Upper lobe of left lung (tissue), 4 donors: ENCODE measurements at regions not wholly inside any gene's neighbourhood (a gene's known extent, or its start where the extent isn't known, plus 50 kb on each side); places are given as distances from the start of the nearest gene placed in this dataset.

ENCODE experiments used
- POLR2AphosphoS5 ChIP-seq, 2 donors: sonication (generic); formaldehyde crosslinking; IDR thresholded peaks; one replicate each; pipeline ENCODE4 v1.5.1; 2017; ENCODE audit warnings: antibody characterized with exemption in 2 of 2
- TF ChIP-seq, protein P1 (sequence below), 6 experiments: fragments of 450-650 bp in 4 of 6; fragments of 200-600 bp in 2 of 6; sonication (generic) in 2 of 6; IDR thresholded peaks; one replicate each; pipeline ENCODE4 v1.5.1; 2016 to 2019; ENCODE audit warnings: antibody characterized with exemption in 6 of 6

DNA sequence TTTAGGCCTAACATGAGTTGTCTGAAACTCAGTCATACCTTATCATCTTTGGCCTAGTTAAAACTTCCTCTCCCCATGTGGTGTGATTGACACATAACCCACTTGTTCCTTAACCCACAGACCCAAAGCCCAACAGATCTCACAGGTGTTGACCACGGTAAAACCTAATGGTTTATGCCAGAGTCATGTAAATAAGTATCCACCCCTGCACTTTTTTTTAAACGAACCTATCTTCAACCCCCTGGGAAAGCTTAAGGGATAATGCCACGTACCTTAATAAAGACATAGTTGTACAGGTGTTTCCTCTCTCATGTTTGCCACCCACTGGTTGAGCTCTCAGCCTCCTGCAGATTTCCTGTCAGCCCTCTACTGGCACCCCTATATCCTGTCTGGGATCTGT lies 709.3 kb upstream of the CCDC179 start:
- TF ChIP-seq POLR2AphosphoS5 (IDR thresholded peaks at IDR 0.05): no peak
- TF ChIP-seq, protein P1, sequence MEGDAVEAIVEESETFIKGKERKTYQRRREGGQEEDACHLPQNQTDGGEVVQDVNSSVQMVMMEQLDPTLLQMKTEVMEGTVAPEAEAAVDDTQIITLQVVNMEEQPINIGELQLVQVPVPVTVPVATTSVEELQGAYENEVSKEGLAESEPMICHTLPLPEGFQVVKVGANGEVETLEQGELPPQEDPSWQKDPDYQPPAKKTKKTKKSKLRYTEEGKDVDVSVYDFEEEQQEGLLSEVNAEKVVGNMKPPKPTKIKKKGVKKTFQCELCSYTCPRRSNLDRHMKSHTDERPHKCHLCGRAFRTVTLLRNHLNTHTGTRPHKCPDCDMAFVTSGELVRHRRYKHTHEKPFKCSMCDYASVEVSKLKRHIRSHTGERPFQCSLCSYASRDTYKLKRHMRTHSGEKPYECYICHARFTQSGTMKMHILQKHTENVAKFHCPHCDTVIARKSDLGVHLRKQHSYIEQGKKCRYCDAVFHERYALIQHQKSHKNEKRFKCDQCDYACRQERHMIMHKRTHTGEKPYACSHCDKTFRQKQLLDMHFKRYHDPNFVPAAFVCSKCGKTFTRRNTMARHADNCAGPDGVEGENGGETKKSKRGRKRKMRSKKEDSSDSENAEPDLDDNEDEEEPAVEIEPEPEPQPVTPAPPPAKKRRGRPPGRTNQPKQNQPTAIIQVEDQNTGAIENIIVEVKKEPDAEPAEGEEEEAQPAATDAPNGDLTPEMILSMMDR (IDR thresholded peaks at IDR 0.05): no peak
